HepG2 (cell line): ENCODE measurements at regions not wholly inside any gene's neighbourhood (a gene's known extent, or its start where the extent isn't known, plus 50 kb on each side); places are given as distances from the start of the nearest gene placed in this dataset.

Experiments used
- ATAC-seq: fragments of 200-7000 bp; cut with Tn5 transposase; 3 replicates; pipeline ENCODE4 v1.9.1; 2020; ENCODE audit warnings: mild to moderate bottlenecking, moderate library complexity
- BruUV-seq: library from RNA; stranded (reverse); fragments of 400-500 nt; replicated peaks from 2 replicates; lab custom pipeline; 2021; lab: Mats Ljungman, UMichigan
- CTCF ChIA-PET: fragments of 300-600 bp; formaldehyde crosslinking; extraction: SDS; loops from one replicate; lab custom pipeline; 2021; ENCODE audit warnings: low total read pairs, inconsistent platforms, low intra/inter-chr PET ratio; lab: Yijun Ruan, JAX
- POLR2A ChIA-PET: fragments of 350-600 bp; sonication (Branson Sonifier 250); formaldehyde crosslinking; loops from one replicate; lab custom pipeline; 2020; ENCODE audit warnings: antibody characterized with exemption, inconsistent platforms; lab: Yijun Ruan, JAX
- DNase-seq: peaks from one replicate; pipeline ENCODE4 v3.0.0-alpha.2; 2015; ENCODE audit warnings: low spot score
- FAIRE-seq: peaks from 3 replicates; lab custom pipeline; 2011; peaks lifted over from hg19 to GRCh38; lab: Jason Lieb, UNC
- H2AFZ ChIP-seq: one replicate; pipeline ENCODE4 v1.6.1; 2011; ENCODE audit warnings: low read length, inconsistent platforms
- H3K27ac ChIP-seq: fragments of 300-600 bp; 3 replicates; pipeline ENCODE4 v1.8.0; 2011; ENCODE audit warnings: mixed run types, mild to moderate bottlenecking, mixed read lengths, low read length, inconsistent platforms; ENCODE audit not compliant: insufficient read depth; ENCODE audit errors: extremely low read length
- H3K27me3 ChIP-seq, 2 experiments: fragments of 200-600 bp in 1 of 2; 2 replicates in 1 of 2; 3 replicates in 1 of 2; pipeline versions ENCODE4 v1.6.0 to v1.8.0; 2011; ENCODE audit warnings: low read length in 2 of 2, mild to moderate bottlenecking in 2 of 2, moderate library complexity in 2 of 2, inconsistent platforms in 1 of 2; ENCODE audit not compliant: insufficient read depth in 2 of 2, control insufficient read depth in 1 of 2
- H3K36me3 ChIP-seq, 2 experiments: fragments of 200-600 bp in 1 of 2; replicated peaks in 1 of 2; 2 replicates in 1 of 2; 3 replicates in 1 of 2; pipeline versions ENCODE4 v1.5.1 to v1.8.0; 2011; ENCODE audit warnings: low read length in 2 of 2, inconsistent platforms in 1 of 2; ENCODE audit not compliant: insufficient read depth in 2 of 2, control insufficient read depth in 1 of 2
- H3K4me1 ChIP-seq: 2 replicates; pipeline ENCODE4 v1.5.1; 2012; ENCODE audit warnings: low read length, inconsistent platforms; ENCODE audit not compliant: insufficient read depth
- H3K4me2 ChIP-seq: 2 replicates; pipeline ENCODE4 v1.6.0; 2011; ENCODE audit warnings: low read depth, low read length, inconsistent platforms
- H3K4me3 ChIP-seq, 3 experiments: fragments of 200-600 bp in 1 of 3; sonication (generic), shearing (Covaris generic) in 1 of 3; replicated peaks in 1 of 3; 2 replicates each; pipeline ENCODE4 v1.5.1; 2011 to 2016; ENCODE audit warnings: low read length in 3 of 3, inconsistent platforms in 2 of 3, low read depth in 2 of 3, mild to moderate bottlenecking in 2 of 3, control low read depth in 1 of 3, mixed read lengths in 1 of 3; ENCODE audit not compliant: insufficient read depth in 1 of 3
- H3K79me2 ChIP-seq: one replicate; pipeline ENCODE4 v1.6.1; 2011; ENCODE audit warnings: low read length, inconsistent platforms; ENCODE audit not compliant: insufficient read depth
- H3K9ac ChIP-seq: 2 replicates; pipeline ENCODE4 v1.6.0; 2011; ENCODE audit warnings: mild to moderate bottlenecking, low read depth, low read length, inconsistent platforms; ENCODE audit not compliant: insufficient read depth
- H3K9me3 ChIP-seq: 2 replicates; pipeline ENCODE4 v1.5.1; 2012; ENCODE audit warnings: mild to moderate bottlenecking, low read length
- H4K20me1 ChIP-seq: 2 replicates; pipeline ENCODE4 v1.6.0; 2011; ENCODE audit warnings: inconsistent platforms, mild to moderate bottlenecking, low read length, moderate library complexity; ENCODE audit not compliant: insufficient read depth
- ZNF562 ChIP-seq: sonication (generic); formaldehyde crosslinking; IDR thresholded peaks from 2 replicates; pipeline ENCODE4 v1.8.0; 2022; ENCODE audit warnings: missing genetic modification reagents, borderline replicate concordance
- WGBS: methylation state at CpG from one replicate; pipeline ENCODE4 v1.1.6; 2017; ENCODE audit warnings: low lambda C conversion rate; 5-methylcytosine and 5-hydroxymethylcytosine counted together
- in situ Hi-C: cut with HindIII; loops from 2 replicates; pipeline ENCODE4 v1.10.0; 2017; ENCODE audit warnings: low pct_unique_long_range_greater_than_20kb; ENCODE audit not compliant: extremely low pct_ligation_motif_present
- intact Hi-C: fragments of 100-400 bp; cut with micrococcal nuclease; formaldehyde crosslinking; loops from one replicate; pipeline ENCODE4 v1.10.0; 2022; ENCODE audit not compliant: unreplicated experiment
- TF ChIP-seq, protein P1 (sequence below): sonication (generic); formaldehyde crosslinking; IDR thresholded peaks from 2 replicates; pipeline ENCODE4 v1.5.1; 2020; ENCODE audit warnings: mild to moderate bottlenecking, missing genetic modification reagents, moderate library complexity
- TF ChIP-seq, protein P2 (sequence below): sonication (generic); IDR thresholded peaks from 2 replicates; pipeline ENCODE4 v1.6.1; 2016; ENCODE audit warnings: low read depth, borderline replicate concordance
- TF ChIP-seq, protein P3 (sequence below): sonication (generic); formaldehyde crosslinking; conservative IDR thresholded peaks from 2 replicates; pipeline ENCODE4 v1.4.0; 2020; ENCODE audit warnings: missing genetic modification reagents

DNA sequence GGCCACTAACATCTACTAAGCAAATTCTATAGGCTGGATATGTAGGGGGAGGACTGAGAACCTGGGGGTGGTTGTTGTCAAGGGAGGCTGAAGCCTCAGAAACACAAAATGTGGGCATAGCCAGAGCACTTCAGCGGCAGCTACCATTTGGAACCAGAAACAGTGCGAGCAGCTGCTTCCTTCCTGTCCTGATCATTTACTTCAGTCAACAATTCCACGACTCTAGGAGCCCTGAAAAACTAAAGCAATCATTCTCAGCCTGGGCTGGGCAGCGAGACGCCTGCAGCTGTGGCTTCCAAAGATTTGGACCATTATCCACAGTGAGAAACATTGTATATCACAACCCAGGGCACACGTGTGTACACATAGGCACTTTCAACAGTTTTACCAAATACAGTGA lies 93.9 kb upstream of the WSCD1 start:
- H3K79me2 ChIP-seq, result no peaks in the 10 kb centered on the region
- no peak overlapping the region for H3K27ac ChIP-seq
- in situ Hi-C loops (no loop called here), intact Hi-C loops (no loop called here)
- H3K4me3 ChIP-seq, result no peak overlapping the region
- H2AFZ ChIP-seq, result no peak overlapping the region
- no peaks in the 10 kb centered on the region for H4K20me1 ChIP-seq
- peaks cover 14% of the 10 kb centered on the region for H3K9me3 ChIP-seq
- no peak overlapping the region for H3K4me2 ChIP-seq
- ChIA-PET POLR2A (no interaction called here), CTCF (no interaction called here)
- BruUV-seq, result no TSS peak
- no peak overlapping the region for H3K9ac ChIP-seq
- 0 out of 2 replicates have a peak, but pooled peaks cover 8% of the 10 kb centered on the region for H3K4me1 ChIP-seq
- no peak for ATAC-seq
- no peaks in the 10 kb centered on the region for H3K36me3 ChIP-seq
- TF ChIP-seq, protein P1, sequence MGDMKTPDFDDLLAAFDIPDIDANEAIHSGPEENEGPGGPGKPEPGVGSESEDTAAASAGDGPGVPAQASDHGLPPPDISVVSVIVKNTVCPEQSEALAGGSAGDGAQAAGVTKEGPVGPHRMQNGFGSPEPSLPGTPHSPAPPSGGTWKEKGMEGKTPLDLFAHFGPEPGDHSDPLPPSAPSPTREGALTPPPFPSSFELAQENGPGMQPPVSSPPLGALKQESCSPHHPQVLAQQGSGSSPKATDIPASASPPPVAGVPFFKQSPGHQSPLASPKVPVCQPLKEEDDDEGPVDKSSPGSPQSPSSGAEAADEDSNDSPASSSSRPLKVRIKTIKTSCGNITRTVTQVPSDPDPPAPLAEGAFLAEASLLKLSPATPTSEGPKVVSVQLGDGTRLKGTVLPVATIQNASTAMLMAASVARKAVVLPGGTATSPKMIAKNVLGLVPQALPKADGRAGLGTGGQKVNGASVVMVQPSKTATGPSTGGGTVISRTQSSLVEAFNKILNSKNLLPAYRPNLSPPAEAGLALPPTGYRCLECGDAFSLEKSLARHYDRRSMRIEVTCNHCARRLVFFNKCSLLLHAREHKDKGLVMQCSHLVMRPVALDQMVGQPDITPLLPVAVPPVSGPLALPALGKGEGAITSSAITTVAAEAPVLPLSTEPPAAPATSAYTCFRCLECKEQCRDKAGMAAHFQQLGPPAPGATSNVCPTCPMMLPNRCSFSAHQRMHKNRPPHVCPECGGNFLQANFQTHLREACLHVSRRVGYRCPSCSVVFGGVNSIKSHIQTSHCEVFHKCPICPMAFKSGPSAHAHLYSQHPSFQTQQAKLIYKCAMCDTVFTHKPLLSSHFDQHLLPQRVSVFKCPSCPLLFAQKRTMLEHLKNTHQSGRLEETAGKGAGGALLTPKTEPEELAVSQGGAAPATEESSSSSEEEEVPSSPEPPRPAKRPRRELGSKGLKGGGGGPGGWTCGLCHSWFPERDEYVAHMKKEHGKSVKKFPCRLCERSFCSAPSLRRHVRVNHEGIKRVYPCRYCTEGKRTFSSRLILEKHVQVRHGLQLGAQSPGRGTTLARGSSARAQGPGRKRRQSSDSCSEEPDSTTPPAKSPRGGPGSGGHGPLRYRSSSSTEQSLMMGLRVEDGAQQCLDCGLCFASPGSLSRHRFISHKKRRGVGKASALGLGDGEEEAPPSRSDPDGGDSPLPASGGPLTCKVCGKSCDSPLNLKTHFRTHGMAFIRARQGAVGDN (CRISPR knock-in tag), result no peak
- TF ChIP-seq, protein P2, sequence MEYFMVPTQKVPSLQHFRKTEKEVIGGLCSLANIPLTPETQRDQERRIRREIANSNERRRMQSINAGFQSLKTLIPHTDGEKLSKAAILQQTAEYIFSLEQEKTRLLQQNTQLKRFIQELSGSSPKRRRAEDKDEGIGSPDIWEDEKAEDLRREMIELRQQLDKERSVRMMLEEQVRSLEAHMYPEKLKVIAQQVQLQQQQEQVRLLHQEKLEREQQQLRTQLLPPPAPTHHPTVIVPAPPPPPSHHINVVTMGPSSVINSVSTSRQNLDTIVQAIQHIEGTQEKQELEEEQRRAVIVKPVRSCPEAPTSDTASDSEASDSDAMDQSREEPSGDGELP, result no peak
- TF ChIP-seq, protein P3, sequence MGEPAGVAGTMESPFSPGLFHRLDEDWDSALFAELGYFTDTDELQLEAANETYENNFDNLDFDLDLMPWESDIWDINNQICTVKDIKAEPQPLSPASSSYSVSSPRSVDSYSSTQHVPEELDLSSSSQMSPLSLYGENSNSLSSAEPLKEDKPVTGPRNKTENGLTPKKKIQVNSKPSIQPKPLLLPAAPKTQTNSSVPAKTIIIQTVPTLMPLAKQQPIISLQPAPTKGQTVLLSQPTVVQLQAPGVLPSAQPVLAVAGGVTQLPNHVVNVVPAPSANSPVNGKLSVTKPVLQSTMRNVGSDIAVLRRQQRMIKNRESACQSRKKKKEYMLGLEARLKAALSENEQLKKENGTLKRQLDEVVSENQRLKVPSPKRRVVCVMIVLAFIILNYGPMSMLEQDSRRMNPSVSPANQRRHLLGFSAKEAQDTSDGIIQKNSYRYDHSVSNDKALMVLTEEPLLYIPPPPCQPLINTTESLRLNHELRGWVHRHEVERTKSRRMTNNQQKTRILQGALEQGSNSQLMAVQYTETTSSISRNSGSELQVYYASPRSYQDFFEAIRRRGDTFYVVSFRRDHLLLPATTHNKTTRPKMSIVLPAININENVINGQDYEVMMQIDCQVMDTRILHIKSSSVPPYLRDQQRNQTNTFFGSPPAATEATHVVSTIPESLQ, result no peak
- no peak for TF ChIP-seq ZNF562 (CRISPR knock-in tag)
- TF ChIP-seq, all 625 proteins: peak for 0
- H3K27me3 ChIP-seq, result 0 out of 5 replicates have a peak, but pooled peaks cover 0 to 2% of the 10 kb centered on the region in 2 experiments
- no peak for FAIRE-seq
- DNase-seq, result no peak
- 10% methylated on average over 1 of the region's 6 CpGs for WGBS
